Esophagus squamous epithelium (tissue), 4 donors: ENCODE measurements at regions not wholly inside any gene's neighbourhood (a gene's known extent, or its start where the extent isn't known, plus 50 kb on each side); places are given as distances from the start of the nearest gene placed in this dataset.

Experiments
- POLR2A ChIP-seq, 4 donors: fragments of 450-650 bp; IDR thresholded peaks; one replicate each; pipeline ENCODE4 v1.6.1; 2017; ENCODE audit warnings: antibody characterized with exemption in 4 of 4, mild to moderate bottlenecking in 4 of 4, moderate library complexity in 3 of 4
- TF ChIP-seq, protein P1 (sequence below), 6 experiments: fragments of 450-650 bp in 4 of 6; fragments of 200-600 bp in 2 of 6; sonication (generic) in 2 of 6; IDR thresholded peaks; one replicate each; pipeline ENCODE4 v1.5.1; 2016 to 2019; ENCODE audit warnings: antibody characterized with exemption in 6 of 6, mild to moderate bottlenecking in 4 of 6, moderate library complexity in 4 of 6

DNA sequence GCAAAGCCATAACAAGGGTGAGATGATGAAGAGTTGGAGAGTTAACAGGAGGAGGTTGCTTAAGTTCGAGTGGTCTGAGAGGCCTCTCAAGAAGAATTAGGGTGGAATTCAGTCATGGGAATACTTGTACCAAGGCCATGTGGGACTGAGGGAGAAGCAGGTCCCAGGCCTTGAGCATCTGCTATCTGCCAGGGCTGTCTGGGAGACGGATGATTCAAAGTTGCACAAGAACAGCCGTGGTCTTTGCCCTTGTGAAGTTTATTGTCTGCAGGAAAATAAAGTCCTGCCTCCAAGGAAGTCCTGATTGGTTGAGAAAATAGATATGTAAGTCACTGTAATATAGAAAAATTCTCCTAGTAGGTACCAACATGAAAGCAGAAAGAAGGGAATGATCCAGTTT is 178.8 kb upstream of the RFC3 start:
- TF ChIP-seq POLR2A (IDR thresholded peaks at IDR 0.05), result no peak
- TF ChIP-seq, protein P1, sequence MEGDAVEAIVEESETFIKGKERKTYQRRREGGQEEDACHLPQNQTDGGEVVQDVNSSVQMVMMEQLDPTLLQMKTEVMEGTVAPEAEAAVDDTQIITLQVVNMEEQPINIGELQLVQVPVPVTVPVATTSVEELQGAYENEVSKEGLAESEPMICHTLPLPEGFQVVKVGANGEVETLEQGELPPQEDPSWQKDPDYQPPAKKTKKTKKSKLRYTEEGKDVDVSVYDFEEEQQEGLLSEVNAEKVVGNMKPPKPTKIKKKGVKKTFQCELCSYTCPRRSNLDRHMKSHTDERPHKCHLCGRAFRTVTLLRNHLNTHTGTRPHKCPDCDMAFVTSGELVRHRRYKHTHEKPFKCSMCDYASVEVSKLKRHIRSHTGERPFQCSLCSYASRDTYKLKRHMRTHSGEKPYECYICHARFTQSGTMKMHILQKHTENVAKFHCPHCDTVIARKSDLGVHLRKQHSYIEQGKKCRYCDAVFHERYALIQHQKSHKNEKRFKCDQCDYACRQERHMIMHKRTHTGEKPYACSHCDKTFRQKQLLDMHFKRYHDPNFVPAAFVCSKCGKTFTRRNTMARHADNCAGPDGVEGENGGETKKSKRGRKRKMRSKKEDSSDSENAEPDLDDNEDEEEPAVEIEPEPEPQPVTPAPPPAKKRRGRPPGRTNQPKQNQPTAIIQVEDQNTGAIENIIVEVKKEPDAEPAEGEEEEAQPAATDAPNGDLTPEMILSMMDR (IDR thresholded peaks at IDR 0.05), result no peak
